Liver (tissue), 8 donors: ENCODE measurements at regions not wholly inside any gene's neighbourhood (a gene's known extent, or its start where the extent isn't known, plus 50 kb on each side); places are given as distances from the start of the nearest gene placed in this dataset.

ENCODE experiments used
- DNase-seq: peaks from one replicate; pipeline ENCODE4 v3.0.0-alpha.2; 2017; ENCODE audit warnings: low spot score
- H3K27ac ChIP-seq, 2 donors: one replicate each; pipeline ENCODE4 v1.7.0; 2013; ENCODE audit warnings: inconsistent platforms in 2 of 2, low read length in 2 of 2, control low read depth in 1 of 2, low read depth in 1 of 2, mild to moderate bottlenecking in 1 of 2
- H3K27me3 ChIP-seq, 4 donors: one replicate each; pipeline versions ENCODE4 v1.6.1 to v1.7.0; 2013; ENCODE audit warnings: low read length in 3 of 4, inconsistent platforms in 1 of 4, mild to moderate bottlenecking in 1 of 4, moderate library complexity in 1 of 4; ENCODE audit not compliant: control insufficient read depth in 4 of 4, insufficient read depth in 4 of 4
- H3K36me3 ChIP-seq, 4 donors: one replicate each; pipeline versions ENCODE4 v1.6.1 to v1.7.0; 2013; ENCODE audit warnings: low read length in 3 of 4, mild to moderate bottlenecking in 3 of 4, low read depth in 1 of 4, moderate library complexity in 1 of 4; ENCODE audit not compliant: control insufficient read depth in 4 of 4, insufficient read depth in 3 of 4
- H3K4me1 ChIP-seq, 4 donors: one replicate each; pipeline versions ENCODE4 v1.6.1 to v1.7.0; 2013; ENCODE audit warnings: low read length in 3 of 4, mild to moderate bottlenecking in 3 of 4, moderate library complexity in 1 of 4; ENCODE audit not compliant: control insufficient read depth in 4 of 4, insufficient read depth in 4 of 4
- H3K4me3 ChIP-seq, 3 donors: one replicate each; pipeline versions ENCODE4 v1.6.1 to v1.7.0; 2013; ENCODE audit warnings: low read length in 3 of 3, control low read depth in 1 of 3, low read depth in 1 of 3, mild to moderate bottlenecking in 1 of 3
- H3K9ac ChIP-seq, 2 donors: one replicate each; pipeline ENCODE4 v1.7.0; 2013; ENCODE audit warnings: low read length in 2 of 2, mild to moderate bottlenecking in 2 of 2, moderate library complexity in 2 of 2, control low read depth in 1 of 2, low read depth in 1 of 2
- H3K9me3 ChIP-seq, 4 donors: one replicate each; pipeline versions ENCODE4 v1.6.1 to v1.7.0; 2013; ENCODE audit warnings: low read length in 3 of 4; ENCODE audit not compliant: control insufficient read depth in 4 of 4
- ATF3 ChIP-seq: IDR thresholded peaks from 2 replicates; pipeline ENCODE4 v1.6.1; 2016; ENCODE audit warnings: antibody characterized with exemption
- CTCF ChIP-seq: fragments of 150-350 bp; IDR thresholded peaks from 2 replicates; pipeline ENCODE4 v1.5.1; 2017; ENCODE audit warnings: improper control_type of control experiment, low read depth, low read length; ENCODE audit not compliant: missing input control
- EGR1 ChIP-seq, 2 donors: IDR thresholded peaks; 2 replicates each; pipeline ENCODE4 v1.6.1; 2016 to 2018; ENCODE audit warnings: antibody characterized with exemption in 2 of 2, low read depth in 2 of 2
- FOXA1 ChIP-seq: IDR thresholded peaks from 2 replicates; pipeline ENCODE4 v1.6.1; 2016; ENCODE audit warnings: antibody characterized with exemption
- FOXA2 ChIP-seq: IDR thresholded peaks from 2 replicates; pipeline ENCODE4 v1.6.1; 2016; ENCODE audit warnings: antibody characterized with exemption
- GABPA ChIP-seq, 2 donors: IDR thresholded peaks in 1 of 2; conservative IDR thresholded peaks in 1 of 2; 2 replicates each; pipeline ENCODE4 v1.6.1; 2016; ENCODE audit warnings: antibody characterized with exemption in 2 of 2, mild to moderate bottlenecking in 1 of 2, moderate library complexity in 1 of 2
- HNF4A ChIP-seq, 2 donors: conservative IDR thresholded peaks; 2 replicates each; pipeline ENCODE4 v1.6.1; 2016; ENCODE audit warnings: antibody characterized with exemption in 2 of 2, mild to moderate bottlenecking in 2 of 2
- HNF4G ChIP-seq: IDR thresholded peaks from 2 replicates; pipeline ENCODE4 v1.6.1; 2016; ENCODE audit warnings: antibody characterized with exemption
- JUND ChIP-seq, 2 donors: IDR thresholded peaks; 2 replicates each; pipeline ENCODE4 v1.6.1; 2016; ENCODE audit warnings: antibody characterized with exemption in 2 of 2
- MAX ChIP-seq: IDR thresholded peaks from 2 replicates; pipeline ENCODE4 v1.6.1; 2016; ENCODE audit warnings: antibody characterized with exemption
- NR2F2 ChIP-seq: IDR thresholded peaks from 2 replicates; pipeline ENCODE4 v1.6.1; 2016; ENCODE audit warnings: antibody characterized with exemption
- RAD21 ChIP-seq, 2 donors: IDR thresholded peaks; 2 replicates each; pipeline ENCODE4 v1.6.1; 2016; ENCODE audit warnings: antibody characterized with exemption in 2 of 2, mild to moderate bottlenecking in 2 of 2
- REST ChIP-seq: IDR thresholded peaks from 2 replicates; pipeline ENCODE4 v1.6.1; 2016; ENCODE audit warnings: antibody characterized with exemption, mild to moderate bottlenecking
- RXRA ChIP-seq, 2 donors: IDR thresholded peaks; 2 replicates each; pipeline ENCODE4 v1.6.1; 2017 to 2018; ENCODE audit warnings: antibody characterized with exemption in 2 of 2, mild to moderate bottlenecking in 1 of 2
- SP1 ChIP-seq: IDR thresholded peaks from 2 replicates; pipeline ENCODE4 v1.6.1; 2018; ENCODE audit warnings: antibody characterized with exemption, mild to moderate bottlenecking
- TAF1 ChIP-seq: conservative IDR thresholded peaks from 2 replicates; pipeline ENCODE4 v1.6.1; 2016; ENCODE audit warnings: antibody characterized with exemption, mild to moderate bottlenecking
- YY1 ChIP-seq: IDR thresholded peaks from 2 replicates; pipeline ENCODE4 v1.6.1; 2016; ENCODE audit warnings: antibody characterized with exemption, mild to moderate bottlenecking
- ZBTB33 ChIP-seq: IDR thresholded peaks from 2 replicates; pipeline ENCODE4 v1.6.1; 2016; ENCODE audit warnings: antibody characterized with exemption
- WGBS: extraction: QIAGEN DNeasy Blood & Tissue Kit; methylation state at CpG from one replicate; pipeline ENCODE4 v1.1.7; 2013; 5-methylcytosine and 5-hydroxymethylcytosine counted together
- donor health status: healthy.
- donor health status: healthy.
- donor health status: healthy.
- donor health status: healthy.
- donor health status: healthy.

GRCh38 chr4:79150820-79151416 lies 174.9 kb downstream of the NAA11 start:
- no peak for DNase-seq

GRCh38 chr4:79148369-79148768 lies 177.5 kb downstream of the NAA11 start:
- 85% methylated on average over 2 of the region's 2 CpGs for WGBS
- H3K9ac ChIP-seq: no peak overlapping the region
- H3K4me1 ChIP-seq: no peaks in the 10 kb centered on the region
- no peaks in the 10 kb centered on the region for H3K27me3 ChIP-seq
- TF ChIP-seq ZBTB33: no peak
- no peak for TF ChIP-seq GABPA (IDR thresholded peaks at IDR 0.05 in 1 of 2, conservative IDR thresholded peaks at IDR 0.05 in 1 of 2)
- no peak for TF ChIP-seq YY1
- no peak for TF ChIP-seq FOXA2
- no peak for TF ChIP-seq RAD21 (IDR thresholded peaks at IDR 0.05)
- no peak for TF ChIP-seq SP1
- TF ChIP-seq EGR1 (IDR thresholded peaks at IDR 0.05; ENCODE audit: low read depth in 2 of 2): no peak
- no peak for TF ChIP-seq HNF4G
- no peak for TF ChIP-seq ATF3
- no peak for TF ChIP-seq NR2F2
- no peak for TF ChIP-seq JUND (IDR thresholded peaks at IDR 0.05)
- TF ChIP-seq TAF1: no peak
- no peak for TF ChIP-seq REST
- no peak for TF ChIP-seq CTCF
- TF ChIP-seq RXRA (IDR thresholded peaks at IDR 0.05): no peak
- no peak for TF ChIP-seq HNF4A (conservative IDR thresholded peaks at IDR 0.05)
- no peak for TF ChIP-seq MAX
- H3K9me3 ChIP-seq: peaks cover 0 to 5% (median 3%) of the 10 kb centered on the region in 4 donors
- no peak for DNase-seq
- no peak overlapping the region for H3K27ac ChIP-seq
- no peak overlapping the region for H3K4me3 ChIP-seq
- H3K36me3 ChIP-seq: no peaks in the 10 kb centered on the region

More at GRCh38 chr4:79150820-79151416, 174.9 kb downstream of the NAA11 start:
- Histone ChIP-seq H3K36me3 (no peaks in the 10 kb centered on the region), H3K4me3 (no peak overlapping the region), H3K9me3 (peaks cover 0 to 5% (median under 1%) of the 10 kb centered on the region in 4 donors), H3K4me1 (no peaks in the 10 kb centered on the region), H3K9ac (no peak overlapping the region), H3K27ac (no peak overlapping the region), H3K27me3 (no peaks in the 10 kb centered on the region)
- TF ChIP-seq FOXA2: no peak
- no peak for TF ChIP-seq GABPA (IDR thresholded peaks at IDR 0.05 in 1 of 2, conservative IDR thresholded peaks at IDR 0.05 in 1 of 2)
- TF ChIP-seq TAF1: no peak
- TF ChIP-seq FOXA1: no peak
- no peak for TF ChIP-seq ZBTB33
- no peak for TF ChIP-seq RXRA (IDR thresholded peaks at IDR 0.05)
